Activated CD4-positive, alpha-beta T cell treated with anti-CD3 and anti-CD28 coated beads, Interleukin-2, amount 10 ng/mL, durations not matched to agents 24 days and 14 days (primary cell): ENCODE measurements at regions not wholly inside any gene's neighbourhood (a gene's known extent, or its start where the extent isn't known, plus 50 kb on each side); places are given as distances from the start of the nearest gene placed in this dataset.

Experiments
- DNase-seq: peaks from one replicate; pipeline ENCODE4 v3.0.0; 2022
- H3K27ac Mint-ChIP-seq: one replicate; pipeline ENCODE4 v1.8.0; 2022; ENCODE audit warnings: mild to moderate bottlenecking, mixed read lengths
- H3K27me3 Mint-ChIP-seq: one replicate; pipeline ENCODE4 v1.8.0; 2022; ENCODE audit warnings: mixed read lengths
- H3K36me3 Mint-ChIP-seq: one replicate; pipeline ENCODE4 v1.8.0; 2022; ENCODE audit warnings: low read depth, mild to moderate bottlenecking, mixed read lengths
- H3K4me1 Mint-ChIP-seq: one replicate; pipeline ENCODE4 v1.8.0; 2021; ENCODE audit warnings: mixed read lengths
- H3K4me3 Mint-ChIP-seq: one replicate; pipeline ENCODE4 v1.8.0; 2022; ENCODE audit warnings: mild to moderate bottlenecking, moderate library complexity, mixed read lengths
- H3K9me3 Mint-ChIP-seq: one replicate; pipeline ENCODE4 v1.8.0; 2021; ENCODE audit warnings: mixed read lengths
- intact Hi-C: fragments of 100-400 bp; cut with micrococcal nuclease; formaldehyde crosslinking; loops from one replicate; pipeline ENCODE4 v1.15.1; 2023

- no peak for DNase-seq
- Mint-ChIP-seq H3K27me3 (no peaks in the 10 kb centered on the region), H3K36me3 (no peaks in the 10 kb centered on the region), H3K4me1 (no peaks in the 10 kb centered on the region), H3K4me3 (no peak overlapping the region), H3K27ac (no peak overlapping the region), H3K9me3 (no peaks in the 10 kb centered on the region)
- intact Hi-C loops = no loop called here
Observed at GRCh38 chr1:57795886-57796285, 372.0 kb upstream of the DAB1 start.

GRCh38 chr1:57794078-57794477, 370.2 kb upstream of the DAB1 start:
- intact Hi-C loops = no loop called here
- Mint-ChIP-seq H3K4me1 (no peaks in the 10 kb centered on the region), H3K36me3 (no peaks in the 10 kb centered on the region), H3K27me3 (no peaks in the 10 kb centered on the region), H3K9me3 (no peaks in the 10 kb centered on the region), H3K27ac (no peak overlapping the region), H3K4me3 (no peak overlapping the region)
- no peak for DNase-seq

DNA sequence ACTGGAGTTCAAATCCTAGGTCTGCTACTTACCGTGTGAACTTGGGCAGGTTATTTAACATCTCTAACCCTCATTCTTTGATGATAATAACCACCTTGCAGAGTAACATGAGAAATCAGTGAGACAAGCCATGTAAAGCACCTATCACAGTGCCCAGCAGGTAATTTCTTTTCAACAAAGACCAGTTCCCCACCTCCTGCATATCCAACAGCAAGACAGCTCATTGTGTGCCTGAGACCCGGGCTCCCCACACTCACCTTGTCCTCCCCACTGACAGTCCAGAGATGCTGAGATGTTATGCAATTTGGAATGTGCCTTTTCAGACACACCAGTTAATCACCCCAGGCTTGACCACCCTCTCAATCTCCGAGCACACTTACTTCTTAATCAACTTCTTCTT, 367.6 kb upstream of the DAB1 start:
- Mint-ChIP-seq H3K27ac (no peak overlapping the region), H3K4me1 (no peaks in the 10 kb centered on the region), H3K9me3 (no peaks in the 10 kb centered on the region), H3K4me3 (no peak overlapping the region), H3K36me3 (no peaks in the 10 kb centered on the region), H3K27me3 (no peaks in the 10 kb centered on the region)
- intact Hi-C loops = no loop called here
- peak; percentile 21 for DNase-seq

DNA sequence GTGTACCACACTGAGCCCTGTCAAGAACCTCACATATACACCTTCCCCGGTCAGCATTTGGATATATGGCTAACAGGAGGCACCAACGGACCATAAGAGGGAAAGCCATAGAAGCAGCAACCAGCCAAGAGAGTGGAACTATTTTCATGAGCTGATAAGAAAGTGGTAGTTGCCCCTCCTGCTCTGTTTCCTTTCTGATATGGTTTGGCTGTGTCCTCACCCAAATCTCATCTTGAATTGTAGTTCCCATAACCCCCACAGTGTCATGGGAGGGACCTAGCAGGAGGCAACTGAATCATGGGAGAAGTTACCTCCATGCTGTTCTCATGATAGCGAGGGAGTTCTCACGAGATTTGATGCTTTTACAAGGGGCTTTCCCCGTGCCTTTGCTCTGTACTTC, 366.1 kb upstream of the DAB1 start:
- no peak for DNase-seq
- no peaks in the 10 kb centered on the region for H3K9me3 Mint-ChIP-seq
- intact Hi-C loops = no loop called here
- H3K27me3 Mint-ChIP-seq = no peaks in the 10 kb centered on the region
- no peak overlapping the region for H3K4me3 Mint-ChIP-seq
- no peak overlapping the region for H3K27ac Mint-ChIP-seq
- no peaks in the 10 kb centered on the region for H3K36me3 Mint-ChIP-seq
- no peaks in the 10 kb centered on the region for H3K4me1 Mint-ChIP-seq

DNA sequence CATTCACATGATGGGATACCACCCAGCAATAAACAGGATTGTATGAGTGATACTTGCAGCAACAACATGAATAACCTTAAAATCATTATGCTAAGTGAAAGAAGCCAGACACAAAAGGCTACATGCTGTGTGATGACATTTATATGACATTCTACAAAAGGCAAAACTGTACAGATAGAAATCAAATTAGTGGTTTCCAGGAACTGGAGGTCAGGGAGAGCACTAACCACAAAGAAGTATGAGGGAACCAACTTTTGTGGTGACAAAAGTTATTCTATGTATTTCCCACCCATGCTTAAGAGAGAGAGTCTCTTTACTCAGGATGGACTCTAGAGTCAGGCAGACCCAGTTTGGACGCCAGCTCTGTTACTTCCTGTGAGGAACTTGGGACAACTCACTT, 364.5 kb upstream of the DAB1 start:
- H3K4me1 Mint-ChIP-seq = no peaks in the 10 kb centered on the region
- intact Hi-C loops = no loop called here
- no peak overlapping the region for H3K27ac Mint-ChIP-seq
- H3K4me3 Mint-ChIP-seq = no peak overlapping the region
- H3K9me3 Mint-ChIP-seq = no peaks in the 10 kb centered on the region
- H3K36me3 Mint-ChIP-seq = no peaks in the 10 kb centered on the region
- no peaks in the 10 kb centered on the region for H3K27me3 Mint-ChIP-seq
- DNase-seq = no peak

DNA sequence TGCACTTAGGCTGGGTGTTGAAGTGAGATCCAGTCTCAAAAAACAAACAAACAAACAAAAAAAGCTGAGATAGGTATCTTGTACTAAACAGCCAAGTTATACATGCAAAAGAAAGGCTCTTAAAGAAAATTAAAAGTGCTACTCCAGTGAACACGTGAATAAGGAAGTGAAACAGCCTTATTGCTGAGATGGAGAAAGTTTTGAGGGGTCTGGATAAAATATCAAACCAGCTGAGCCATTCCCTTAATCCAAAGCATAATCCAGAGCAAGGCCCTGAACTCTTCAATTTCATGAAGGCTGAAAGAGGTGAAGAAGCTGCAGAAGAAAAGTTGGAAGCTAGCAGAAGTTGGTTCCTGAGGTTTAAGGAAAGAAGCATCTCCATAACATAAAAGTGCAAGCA, 360.5 kb upstream of the DAB1 start:
- H3K9me3 Mint-ChIP-seq = no peaks in the 10 kb centered on the region
- no peaks in the 10 kb centered on the region for H3K36me3 Mint-ChIP-seq
- H3K4me1 Mint-ChIP-seq = no peaks in the 10 kb centered on the region
- no peaks in the 10 kb centered on the region for H3K27me3 Mint-ChIP-seq
- H3K4me3 Mint-ChIP-seq = no peak overlapping the region
- DNase-seq = no peak
- intact Hi-C loops = no loop called here
- H3K27ac Mint-ChIP-seq = no peak overlapping the region

DNA sequence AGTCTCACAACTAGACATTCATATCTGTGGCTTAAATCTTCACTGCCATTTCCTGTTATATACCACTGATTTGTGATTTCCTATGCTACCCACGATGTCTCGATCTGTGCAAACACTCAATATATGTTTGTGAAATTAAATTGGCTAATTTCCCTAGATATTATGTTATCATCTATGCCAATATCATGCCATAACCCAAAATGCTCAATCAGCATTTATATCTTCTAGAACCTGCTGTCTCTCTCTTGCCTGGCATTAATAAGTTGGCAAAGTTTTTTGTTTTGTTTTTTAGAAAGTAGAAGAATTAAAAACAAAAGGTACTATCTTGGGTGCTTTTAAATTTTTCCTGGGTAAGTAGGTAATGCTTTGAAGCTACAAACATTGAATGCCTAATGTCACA, 358.5 kb upstream of the DAB1 start:
- no peak overlapping the region for H3K27ac Mint-ChIP-seq
- no peak overlapping the region for H3K4me3 Mint-ChIP-seq
- no peaks in the 10 kb centered on the region for H3K4me1 Mint-ChIP-seq
- H3K27me3 Mint-ChIP-seq = no peaks in the 10 kb centered on the region
- no peak for DNase-seq
- H3K36me3 Mint-ChIP-seq = no peaks in the 10 kb centered on the region
- no peaks in the 10 kb centered on the region for H3K9me3 Mint-ChIP-seq
- intact Hi-C loops = no loop called here

DNA sequence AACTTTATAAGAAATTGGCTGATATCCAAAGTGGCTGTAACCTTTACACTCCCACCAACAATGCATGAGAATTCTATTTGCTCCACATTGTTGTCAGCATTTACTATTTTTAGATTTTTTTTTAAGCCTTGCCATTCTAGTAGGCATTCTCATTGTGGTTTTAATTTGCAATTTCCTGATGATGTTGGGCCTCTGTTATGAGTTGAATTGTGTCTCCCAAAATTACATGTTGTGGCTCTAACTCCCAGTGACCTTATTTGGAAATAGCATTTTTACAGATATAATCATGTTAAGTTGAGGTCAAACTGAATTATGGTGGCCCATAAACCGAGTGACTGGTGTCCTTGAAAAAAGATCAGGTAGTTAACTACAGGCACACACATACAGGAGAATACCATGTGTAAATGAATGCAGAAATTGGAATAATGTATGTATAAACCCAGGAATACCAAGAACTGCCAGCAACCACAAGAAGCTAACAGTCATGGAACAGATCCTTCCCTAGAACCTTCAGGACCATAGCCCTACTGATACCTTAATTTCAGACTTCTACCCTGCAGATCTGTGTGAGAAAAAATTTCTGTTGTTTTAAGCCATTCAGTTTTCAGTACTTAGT, 348.8 kb upstream of the DAB1 start:
- H3K27me3 Mint-ChIP-seq = no peaks in the 10 kb centered on the region
- no peak overlapping the region for H3K27ac Mint-ChIP-seq
- no peaks in the 10 kb centered on the region for H3K36me3 Mint-ChIP-seq
- DNase-seq = no peak
- H3K4me3 Mint-ChIP-seq = no peak overlapping the region
- no peaks in the 10 kb centered on the region for H3K4me1 Mint-ChIP-seq
- no peaks in the 10 kb centered on the region for H3K9me3 Mint-ChIP-seq
- intact Hi-C loops = no loop called here

GRCh38 chr1:57770772-57771171, 346.9 kb upstream of the DAB1 start:
- no peaks in the 10 kb centered on the region for H3K36me3 Mint-ChIP-seq
- no peak overlapping the region for H3K27ac Mint-ChIP-seq
- H3K4me3 Mint-ChIP-seq = no peak overlapping the region
- DNase-seq = no peak
- no peaks in the 10 kb centered on the region for H3K27me3 Mint-ChIP-seq
- H3K9me3 Mint-ChIP-seq = no peaks in the 10 kb centered on the region
- intact Hi-C loops = no loop called here
- no peaks in the 10 kb centered on the region for H3K4me1 Mint-ChIP-seq

DNA sequence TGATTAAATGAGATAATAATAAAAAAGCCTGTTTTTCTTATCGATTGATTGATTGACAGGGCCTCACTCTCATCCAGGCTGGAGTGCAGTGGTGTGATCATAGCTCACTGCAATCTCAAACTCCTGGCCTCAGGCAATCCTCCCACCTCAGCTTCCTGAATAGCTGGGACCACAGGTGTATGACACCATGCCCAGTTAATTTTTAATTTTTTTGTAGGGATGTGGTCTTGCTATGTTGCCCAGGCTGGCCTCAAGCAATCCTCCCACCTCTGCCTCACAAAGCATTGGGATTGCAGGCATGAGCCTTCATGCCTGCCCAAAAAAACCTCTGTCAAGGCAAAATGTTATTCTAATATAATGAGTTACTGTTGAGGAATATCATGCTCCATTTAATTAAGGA, 346.4 kb upstream of the DAB1 start:
- H3K4me3 Mint-ChIP-seq = no peak overlapping the region
- no peaks in the 10 kb centered on the region for H3K9me3 Mint-ChIP-seq
- H3K36me3 Mint-ChIP-seq = no peaks in the 10 kb centered on the region
- DNase-seq = no peak
- intact Hi-C loops = no loop called here
- no peak overlapping the region for H3K27ac Mint-ChIP-seq
- no peaks in the 10 kb centered on the region for H3K27me3 Mint-ChIP-seq
- no peaks in the 10 kb centered on the region for H3K4me1 Mint-ChIP-seq

DNA sequence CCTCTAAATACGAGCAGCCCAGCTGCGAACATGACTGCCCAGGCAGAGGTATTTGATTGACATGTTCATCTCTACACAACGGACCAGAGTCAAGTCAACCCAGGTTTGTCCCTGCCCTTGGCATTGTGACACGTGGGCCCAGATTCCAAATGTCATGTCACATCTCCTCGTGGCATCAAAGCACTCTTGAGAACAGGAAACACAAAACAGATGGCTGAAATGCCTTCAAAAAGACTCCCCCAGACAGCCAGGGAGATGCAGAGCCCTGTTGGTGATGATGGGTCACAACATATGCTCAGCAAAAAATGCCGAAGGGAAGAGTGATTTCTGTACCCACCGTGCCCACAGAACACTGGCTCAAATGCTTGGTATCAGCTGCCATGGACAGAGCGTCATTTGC, 337.8 kb upstream of the DAB1 start:
- no peaks in the 10 kb centered on the region for H3K27me3 Mint-ChIP-seq
- no peak overlapping the region for H3K27ac Mint-ChIP-seq
- DNase-seq = no peak
- no peaks in the 10 kb centered on the region for H3K9me3 Mint-ChIP-seq
- intact Hi-C loops = no loop called here
- H3K4me3 Mint-ChIP-seq = no peak overlapping the region
- H3K4me1 Mint-ChIP-seq = no peaks in the 10 kb centered on the region
- no peaks in the 10 kb centered on the region for H3K36me3 Mint-ChIP-seq

GRCh38 chr1:57752843-57753242, 329.0 kb upstream of the DAB1 start:
- intact Hi-C loops = no loop called here
- Mint-ChIP-seq H3K9me3 (no peaks in the 10 kb centered on the region), H3K4me1 (no peaks in the 10 kb centered on the region), H3K27me3 (no peaks in the 10 kb centered on the region), H3K36me3 (no peaks in the 10 kb centered on the region), H3K27ac (no peak overlapping the region), H3K4me3 (no peak overlapping the region)
- DNase-seq = no peak

- DNase-seq = no peak
- H3K36me3 Mint-ChIP-seq = no peaks in the 10 kb centered on the region
- H3K27ac Mint-ChIP-seq = no peak overlapping the region
- H3K27me3 Mint-ChIP-seq = no peaks in the 10 kb centered on the region
- no peak overlapping the region for H3K4me3 Mint-ChIP-seq
- no peaks in the 10 kb centered on the region for H3K4me1 Mint-ChIP-seq
- H3K9me3 Mint-ChIP-seq = no peaks in the 10 kb centered on the region
- intact Hi-C loops = no loop called here
Observed at GRCh38 chr1:57748719-57749118, 324.9 kb upstream of the DAB1 start.

- no peak for DNase-seq
- H3K9me3 Mint-ChIP-seq = no peaks in the 10 kb centered on the region
- H3K27ac Mint-ChIP-seq = no peak overlapping the region
- no peaks in the 10 kb centered on the region for H3K36me3 Mint-ChIP-seq
- H3K27me3 Mint-ChIP-seq = no peaks in the 10 kb centered on the region
- no peak overlapping the region for H3K4me3 Mint-ChIP-seq
- intact Hi-C loops = no loop called here
- H3K4me1 Mint-ChIP-seq = no peaks in the 10 kb centered on the region
Observed at GRCh38 chr1:57747818-57748217, 324.0 kb upstream of the DAB1 start.

- no peak overlapping the region for H3K4me3 Mint-ChIP-seq
Observed at GRCh38 chr1:57741521-57741920, 317.7 kb upstream of the DAB1 start.

More at GRCh38 chr1:57741521-57741920, 317.7 kb upstream of the DAB1 start:
- no peaks in the 10 kb centered on the region for H3K4me1 Mint-ChIP-seq
- H3K27ac Mint-ChIP-seq = no peak overlapping the region
- intact Hi-C loops = no loop called here
- DNase-seq = no peak
- H3K27me3 Mint-ChIP-seq = no peaks in the 10 kb centered on the region
- H3K36me3 Mint-ChIP-seq = no peaks in the 10 kb centered on the region
- H3K9me3 Mint-ChIP-seq = no peaks in the 10 kb centered on the region
